ENCODE measurements at regions not wholly inside any gene's neighbourhood (a gene's known extent, or its start where the extent isn't known, plus 50 kb on each side); places are given as distances from the start of the nearest gene placed in this dataset.

GRCh38 chr10:6346631-6347030, 143.9 kb downstream of the PFKFB3 start:
- TF ChIP-seq CTCF (IDR thresholded peaks at IDR 0.05) (no peak), POLR2A (IDR thresholded peaks at IDR 0.05) (no peak)
